HG03354 (cell line): ENCODE measurements at regions not wholly inside any gene's neighbourhood (a gene's known extent, or its start where the extent isn't known, plus 50 kb on each side); places are given as distances from the start of the nearest gene placed in this dataset.

ENCODE experiments used
- ATAC-seq: cut with Tn5 transposase; IDR thresholded peaks from one replicate; pipeline ENCODE4 v1.9.1; 2021; ENCODE audit warnings: mild to moderate bottlenecking; ENCODE audit not compliant: unreplicated experiment, poor library complexity, severe bottlenecking

DNA sequence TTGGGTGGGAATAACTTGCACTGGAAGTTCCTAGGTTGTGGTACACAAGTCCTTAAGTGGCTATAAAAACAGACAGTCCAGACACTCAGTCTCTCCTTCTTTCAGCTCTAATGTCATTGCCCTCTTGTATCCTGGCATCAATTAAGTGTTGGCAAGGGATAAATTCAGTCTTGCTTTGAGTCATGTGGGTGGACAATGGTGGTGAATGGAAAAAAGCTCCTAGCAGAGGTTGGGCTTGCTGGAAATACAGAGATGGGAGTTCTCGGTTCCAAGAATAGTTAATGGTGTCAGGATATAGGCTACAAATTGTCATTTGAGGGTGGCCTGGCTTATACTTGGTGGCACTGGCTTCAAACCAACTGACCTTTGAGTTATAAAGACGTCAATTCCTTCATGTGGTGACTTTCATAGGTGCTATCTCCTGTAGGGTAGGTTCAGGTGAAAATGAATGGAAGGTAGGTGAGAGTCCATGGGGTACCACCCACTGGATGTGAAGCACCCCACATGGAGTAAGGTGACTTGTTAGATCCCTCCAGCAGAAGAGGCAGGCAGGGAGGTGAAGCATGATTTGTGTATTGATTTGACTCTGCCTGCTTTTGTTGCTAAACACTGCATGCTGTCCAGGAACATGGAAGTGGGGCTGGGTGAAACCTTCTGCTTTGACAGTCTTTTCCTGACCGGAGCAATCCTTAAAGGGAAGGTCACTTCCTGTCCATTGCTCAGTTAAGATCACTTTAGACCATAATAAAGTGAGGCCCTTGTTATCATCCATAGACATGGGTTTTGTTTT lies 102.0 kb downstream of the LACC1 start:
- no peak for ATAC-seq

DNA sequence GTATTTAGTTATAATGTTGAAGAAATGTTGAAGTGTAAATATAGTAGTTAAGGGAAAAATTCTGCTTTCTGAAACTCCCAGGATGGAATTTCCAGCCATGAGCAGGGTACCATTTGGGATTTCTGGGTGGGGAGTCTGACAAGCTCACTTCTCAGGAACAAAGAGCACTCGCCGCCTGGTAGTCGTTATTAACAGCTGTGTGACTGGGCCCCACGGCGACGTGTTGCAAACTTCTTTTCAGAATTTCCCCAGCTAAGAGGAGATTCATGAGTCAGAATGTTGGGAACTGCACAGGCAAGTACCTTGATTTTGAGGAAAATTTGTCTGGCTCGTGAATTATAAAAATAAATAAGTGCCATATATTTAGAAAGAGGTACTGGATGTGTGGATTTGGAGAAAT lies 103.7 kb downstream of the LACC1 start:
- no peak for ATAC-seq

DNA sequence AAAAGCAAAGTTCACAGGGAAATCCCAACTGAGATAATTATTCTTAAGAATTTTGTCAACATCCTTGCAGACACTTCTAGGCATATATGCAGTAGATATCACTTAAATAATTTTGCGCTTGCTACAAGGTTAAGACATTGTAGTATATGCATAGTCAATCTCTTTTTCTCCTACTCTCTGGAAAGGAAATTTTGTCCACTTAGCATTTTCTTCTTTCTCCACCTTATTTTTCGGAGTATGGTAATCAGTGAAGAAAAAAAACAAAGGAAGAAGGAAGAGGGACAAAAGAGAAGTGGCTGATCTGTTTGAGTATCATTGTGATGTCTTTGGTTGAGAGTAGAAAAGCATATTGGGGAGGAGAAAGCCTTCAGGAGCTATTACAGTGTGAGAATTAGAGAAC lies 104.6 kb downstream of the LACC1 start:
- ATAC-seq = no peak

DNA sequence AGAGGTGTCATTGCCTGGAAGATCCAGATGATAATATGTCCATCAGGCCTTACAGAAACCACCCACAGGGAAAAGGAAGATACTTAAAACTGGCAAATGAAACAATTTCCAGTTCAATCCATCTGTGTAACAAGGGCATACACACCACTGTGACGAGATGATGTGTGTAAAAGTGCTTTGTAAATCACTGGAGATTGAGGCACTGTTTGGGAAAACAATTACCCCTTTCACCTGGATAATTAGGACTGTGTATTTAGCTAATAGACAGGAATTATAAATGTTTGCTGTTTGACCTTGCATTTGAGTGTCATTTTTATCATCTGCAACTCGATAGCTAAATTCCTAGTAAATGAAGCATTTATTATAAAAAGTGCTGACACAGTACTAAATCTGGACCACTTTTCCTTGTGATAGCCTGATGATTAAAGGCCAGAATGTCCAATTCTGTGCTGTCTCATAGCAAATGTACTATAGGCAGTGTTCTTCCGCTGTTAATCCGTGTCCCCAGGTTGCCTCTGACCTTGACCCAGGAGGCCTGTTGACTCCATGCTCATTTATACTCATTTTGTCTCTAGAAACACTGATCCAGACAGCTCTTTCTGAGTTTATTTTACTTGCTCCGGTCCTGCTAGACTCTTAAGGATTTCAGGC lies 105.8 kb downstream of the LACC1 start:
- no peak for ATAC-seq

DNA sequence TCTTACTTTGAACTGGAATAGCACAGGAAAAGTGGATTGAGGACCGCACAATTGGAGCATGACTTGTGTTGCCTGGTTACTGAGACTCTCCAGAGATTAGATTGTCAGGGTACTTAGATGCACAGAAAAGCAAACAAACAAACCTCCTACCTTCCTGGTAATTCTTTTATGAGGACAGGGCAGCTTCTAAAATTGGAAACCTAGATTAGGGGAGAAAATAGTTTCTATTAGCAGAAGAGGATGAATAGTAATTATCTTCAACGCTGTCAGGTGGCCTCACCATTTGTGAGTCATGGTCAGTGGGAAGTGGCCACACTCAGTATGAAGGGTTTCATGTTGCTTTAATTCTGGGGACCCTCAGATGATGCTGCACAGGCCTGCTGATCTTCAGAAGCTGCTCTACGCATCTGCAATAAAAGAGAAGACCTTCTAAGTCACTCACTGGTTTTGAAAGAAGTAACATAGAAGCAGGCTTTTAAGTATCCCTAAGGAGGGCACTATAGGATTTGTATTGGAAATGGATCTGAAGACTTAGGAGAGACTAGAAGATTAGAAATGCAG lies 106.8 kb downstream of the LACC1 start:
- ATAC-seq = no peak

DNA sequence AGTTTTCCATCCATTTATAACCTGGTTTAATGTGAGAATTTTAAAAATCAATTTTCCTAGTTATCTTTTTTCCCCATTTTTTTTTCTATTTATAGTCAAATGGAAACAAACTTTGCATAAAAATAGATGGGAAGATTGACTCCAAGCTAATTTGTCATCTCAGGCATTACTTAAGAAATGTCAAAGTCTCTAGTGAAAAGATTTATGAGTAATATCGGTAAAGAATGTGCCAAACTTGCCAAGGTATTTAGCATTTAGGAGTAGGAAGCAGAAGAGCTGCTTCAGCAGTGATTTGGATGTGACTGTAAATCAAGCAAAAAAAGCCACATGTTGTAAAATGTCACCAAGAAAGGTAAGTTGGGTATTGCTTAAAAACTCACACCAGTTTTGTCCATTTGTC lies 108.6 kb downstream of the LACC1 start:
- ATAC-seq = no peak

DNA sequence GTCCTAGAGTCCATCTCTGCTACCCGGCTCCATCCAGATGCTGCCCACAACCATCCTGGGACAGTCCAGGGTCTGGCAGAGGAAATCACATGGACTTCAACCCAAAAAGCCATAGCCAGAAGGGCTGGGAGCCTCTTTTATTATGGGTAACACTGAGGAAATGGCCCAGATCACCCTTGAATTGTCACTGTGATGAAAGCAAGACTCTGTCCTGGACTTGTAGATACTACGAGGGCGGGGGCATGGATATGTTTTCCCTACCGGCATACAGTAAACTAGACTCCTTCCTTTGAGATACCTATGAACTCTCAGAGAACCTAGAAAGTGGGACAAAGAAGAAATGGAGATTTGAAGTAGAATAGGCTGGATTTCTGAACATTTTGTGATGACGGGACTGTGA lies 110.3 kb downstream of the LACC1 start:
- no peak for ATAC-seq

DNA sequence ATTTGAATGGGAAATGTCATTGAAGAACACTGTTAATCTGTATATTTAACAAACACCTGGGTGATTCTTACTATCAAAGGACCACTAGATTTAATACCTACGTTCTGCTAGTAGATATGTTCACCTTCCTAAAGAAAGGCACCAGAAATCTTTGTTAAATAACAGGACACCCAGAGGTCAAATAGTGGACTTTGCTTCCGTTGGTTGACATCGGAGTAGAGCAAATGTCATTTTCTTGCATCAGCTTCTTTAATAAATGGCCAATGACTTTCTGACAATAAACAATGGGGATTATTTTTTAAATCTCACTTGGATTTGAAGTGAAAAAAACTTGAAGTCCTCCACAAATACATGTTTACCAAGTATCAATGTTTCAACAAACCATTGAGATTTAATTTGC lies 111.1 kb downstream of the LACC1 start:
- no peak for ATAC-seq

DNA sequence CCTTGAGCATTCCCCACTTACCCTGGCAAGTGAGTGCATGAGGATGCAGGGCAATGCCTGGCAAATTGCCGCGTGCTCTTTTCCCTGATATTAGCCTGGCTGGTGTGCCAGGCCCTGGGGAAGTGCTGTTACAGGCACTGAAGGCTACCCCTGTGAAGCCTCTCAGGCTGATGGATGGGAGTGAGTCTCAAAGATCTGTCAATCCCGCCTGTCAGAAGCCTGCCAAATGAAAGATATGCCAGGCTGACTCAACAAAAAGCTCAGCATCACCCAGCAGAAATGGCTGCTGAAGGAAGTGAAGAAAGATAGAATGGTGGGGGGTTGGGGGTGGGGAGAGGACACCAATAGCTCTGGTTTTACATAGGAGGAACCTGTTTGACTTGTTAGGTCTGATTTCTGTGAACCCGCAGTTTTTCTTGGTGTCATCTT lies 112.1 kb downstream of the LACC1 start:
- no peak for ATAC-seq

DNA sequence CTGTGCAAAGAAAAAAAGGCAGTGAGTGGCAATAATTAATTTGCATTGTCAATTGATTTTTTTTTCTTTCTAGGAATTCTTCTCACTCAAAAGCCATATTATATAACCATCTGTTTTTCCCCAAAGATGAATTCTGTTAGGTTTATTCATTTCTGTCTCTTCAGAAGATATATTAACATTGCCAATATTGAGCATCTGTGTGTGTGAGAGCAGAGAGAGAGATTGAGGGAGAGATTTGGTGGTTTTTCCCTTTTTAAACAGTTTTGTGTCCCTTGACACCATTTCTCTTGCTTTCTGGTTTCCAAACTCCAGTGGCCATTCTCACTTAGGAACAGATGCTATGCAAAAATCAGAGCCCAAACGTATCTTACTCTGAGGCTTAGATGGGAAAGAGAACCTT lies 112.5 kb downstream of the LACC1 start:
- ATAC-seq = no peak

DNA sequence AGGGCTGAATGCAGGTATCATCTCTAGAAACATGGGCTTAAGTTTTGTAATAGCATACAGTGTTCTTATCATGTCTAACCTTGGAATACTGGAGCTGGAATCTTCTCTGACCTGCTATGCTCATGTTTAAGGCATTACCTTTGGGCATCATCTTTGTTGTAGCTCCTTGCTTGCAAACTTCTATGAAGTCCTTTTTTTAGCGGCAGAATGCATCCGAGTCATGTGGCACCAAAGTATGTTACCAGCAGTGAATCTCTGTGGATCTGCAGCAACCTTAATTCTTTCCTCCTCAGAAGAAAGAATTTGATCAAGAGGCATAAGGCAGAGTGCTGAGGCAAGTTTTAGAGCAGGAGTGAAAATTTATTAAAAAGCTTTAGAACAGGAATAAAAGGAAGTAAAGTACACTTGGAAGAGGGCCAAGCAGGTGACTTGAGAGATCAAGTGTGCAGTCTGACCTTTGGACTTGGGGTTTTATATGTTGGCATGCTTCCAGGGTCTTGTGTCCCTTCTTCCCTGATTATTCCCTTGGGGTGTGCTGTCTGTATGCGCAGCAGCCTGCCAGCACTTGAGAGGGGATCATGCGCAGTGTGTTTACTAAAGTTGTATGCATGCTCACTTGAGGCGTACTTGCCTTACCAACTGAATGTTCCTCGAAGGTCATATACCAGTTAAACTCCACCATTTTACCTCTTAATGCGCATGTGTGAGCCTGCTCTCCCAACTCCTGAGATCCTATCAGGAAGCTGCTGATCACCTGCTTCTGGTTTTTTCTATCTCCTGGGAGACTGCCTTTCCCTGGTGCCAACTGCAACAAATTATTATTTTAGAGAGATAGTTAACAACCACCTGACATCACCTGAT lies 115.5 kb downstream of the LACC1 start:
- no peak for ATAC-seq

DNA sequence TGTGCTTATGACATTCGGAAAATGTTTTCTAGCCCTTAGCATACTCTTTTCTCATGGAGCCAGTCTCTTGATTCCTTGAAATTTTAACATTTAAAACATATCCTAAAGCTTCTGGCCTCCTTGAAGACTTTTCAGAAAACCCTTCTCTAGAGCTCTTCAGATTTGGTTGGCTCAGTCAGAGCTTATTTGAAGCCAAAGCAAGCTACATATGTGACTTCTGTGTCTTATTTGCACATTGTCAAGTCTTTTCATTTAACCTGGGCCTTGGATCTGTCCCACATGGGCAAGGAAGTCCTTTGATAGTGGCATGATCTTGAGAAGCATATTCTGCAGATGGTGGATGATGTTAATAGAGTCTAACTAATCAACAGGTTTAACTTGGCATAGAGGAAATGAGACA lies 116.5 kb downstream of the LACC1 start:
- no peak for ATAC-seq

DNA sequence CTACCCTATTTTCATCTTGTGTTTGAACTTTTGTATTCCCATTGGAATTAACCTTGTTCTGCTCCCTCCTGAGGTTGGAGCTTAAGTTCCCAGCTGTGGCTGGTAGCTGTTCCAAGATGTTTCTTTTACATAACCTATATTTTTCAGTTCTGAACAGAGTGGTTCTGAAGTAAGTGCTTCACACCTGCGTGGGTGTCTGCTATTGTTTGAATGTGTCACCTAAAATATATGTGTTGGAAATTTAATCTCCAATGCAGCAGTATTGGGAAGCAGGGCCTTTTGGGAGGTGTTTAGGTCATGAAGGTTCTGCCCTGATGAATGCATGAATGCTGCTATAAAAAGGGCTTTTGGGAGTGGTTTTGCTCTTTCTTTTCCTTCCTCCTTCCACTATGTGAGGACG lies 123.8 kb downstream of the LACC1 start:
- ATAC-seq = no peak

DNA sequence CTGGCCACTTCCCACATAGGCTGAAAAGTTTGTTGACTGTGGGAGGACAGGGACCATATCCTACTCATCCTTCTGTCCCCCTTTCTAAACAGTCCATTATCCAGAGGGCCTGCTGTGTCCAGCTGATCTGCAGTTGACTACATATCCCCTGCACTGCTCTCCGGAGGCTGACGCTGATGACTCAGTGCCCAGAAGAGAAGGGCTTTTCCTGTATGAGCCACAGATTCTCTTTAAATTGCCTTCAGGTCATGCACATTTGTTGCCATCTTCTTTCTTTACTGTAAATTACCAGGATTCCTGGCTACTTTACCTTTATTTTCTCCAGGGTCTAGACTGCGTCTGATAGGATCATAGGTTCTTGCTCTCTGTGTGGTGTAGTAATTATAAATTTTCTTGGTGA lies 125.2 kb downstream of the LACC1 start:
- no peak for ATAC-seq

DNA sequence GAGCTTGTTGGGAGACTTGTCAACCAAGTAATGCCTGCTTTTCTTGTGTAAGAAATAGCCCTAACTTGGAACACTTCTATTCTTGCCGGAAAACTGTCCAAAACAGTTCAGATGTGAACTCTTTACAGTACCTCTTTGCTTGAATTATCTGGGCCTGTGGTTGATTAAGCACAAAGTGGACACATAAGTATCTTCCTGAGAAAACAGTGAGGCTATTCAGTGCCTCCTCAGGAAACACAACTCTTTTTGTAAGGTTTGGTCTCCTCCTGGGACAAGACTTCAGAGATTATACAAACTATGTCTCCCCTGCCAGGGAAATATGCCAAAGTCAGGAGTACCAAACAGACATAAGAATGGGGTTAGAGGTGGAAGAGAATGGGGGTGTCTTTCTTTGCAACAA lies 127.7 kb downstream of the LACC1 start:
- no peak for ATAC-seq

DNA sequence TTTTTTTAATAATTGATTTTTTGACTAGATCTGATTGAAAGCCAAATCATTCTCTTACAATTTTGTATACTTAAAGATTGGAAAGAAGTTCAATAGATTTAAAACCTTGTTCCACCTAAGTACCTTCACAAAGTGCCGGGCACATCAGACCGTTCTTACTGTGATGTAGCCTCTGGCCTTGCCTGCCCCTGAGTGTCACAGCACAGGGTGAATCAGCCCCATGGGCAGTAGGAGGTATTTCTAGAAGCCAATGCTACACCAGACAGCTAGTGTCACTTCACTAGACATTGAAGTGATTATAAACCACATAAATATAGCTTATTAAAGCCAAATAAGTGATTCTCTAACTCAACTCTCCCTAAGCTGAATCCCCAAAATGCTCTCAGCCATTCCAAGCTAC lies 131.3 kb downstream of the LACC1 start:
- ATAC-seq = no peak

DNA sequence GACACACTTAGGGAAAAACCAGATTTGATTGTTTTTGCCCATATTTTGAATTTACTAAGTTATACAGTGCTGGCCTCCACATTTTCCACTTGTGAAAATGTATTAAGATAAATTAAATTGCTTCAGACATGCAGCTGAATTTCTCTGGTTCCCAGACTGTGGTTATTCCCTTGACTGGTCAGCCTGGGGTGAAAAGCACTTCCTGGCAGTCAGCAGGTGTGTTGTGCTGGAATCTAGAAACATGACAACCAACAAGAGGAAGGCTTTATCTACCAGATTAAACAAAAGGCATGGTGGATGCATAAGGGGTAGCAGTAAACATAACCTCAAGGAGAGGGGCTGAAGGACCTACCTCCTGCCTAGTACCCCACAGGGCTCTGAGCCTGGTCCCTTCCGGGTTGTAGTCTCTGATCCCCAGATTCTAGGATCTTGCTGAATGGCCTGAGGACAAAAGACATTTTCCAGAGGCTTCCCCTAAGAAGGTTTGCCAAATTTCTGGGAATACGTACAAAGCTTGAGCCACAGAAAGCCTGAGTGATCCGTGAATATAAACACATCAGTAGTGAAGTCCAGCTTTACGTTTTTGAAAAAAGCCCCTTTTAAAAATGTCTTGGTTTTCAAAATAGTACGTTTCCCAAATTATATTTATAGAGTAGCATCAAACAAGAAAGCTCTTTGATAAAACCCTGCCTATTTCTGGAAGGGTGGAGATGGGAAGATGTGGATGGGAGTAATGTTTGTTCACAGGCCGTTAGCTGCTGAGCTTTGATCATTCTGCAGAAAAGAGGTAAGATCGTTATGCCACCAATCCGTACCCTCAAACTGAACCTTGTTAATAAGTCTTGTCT lies 133.4 kb downstream of the LACC1 start:
- ATAC-seq = no peak

DNA sequence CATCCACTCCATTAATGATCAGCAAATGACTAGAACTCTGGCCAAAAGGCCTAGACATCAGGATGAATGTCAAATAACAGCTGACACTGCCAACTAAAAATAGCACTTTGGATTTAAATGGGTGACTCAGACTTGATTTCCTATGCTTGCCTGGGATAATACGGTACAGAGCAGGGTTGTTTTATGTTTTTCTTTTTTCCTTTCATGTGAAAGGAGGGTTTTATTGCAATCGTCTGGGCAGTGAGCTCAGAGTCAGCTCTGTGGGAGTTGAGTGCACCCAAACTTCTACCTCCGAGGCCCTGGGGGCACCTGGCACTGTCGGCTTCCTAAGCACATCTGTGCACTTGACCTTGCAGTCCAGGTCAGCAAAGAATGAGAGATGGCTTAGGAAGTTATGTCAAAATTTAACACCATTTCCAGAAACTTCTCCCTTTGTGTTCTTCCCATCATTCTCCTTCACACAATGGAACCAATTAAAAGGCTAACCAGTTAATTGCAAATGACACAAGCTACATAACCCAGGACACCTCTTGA lies 134.1 kb downstream of the LACC1 start:
- no peak for ATAC-seq

DNA sequence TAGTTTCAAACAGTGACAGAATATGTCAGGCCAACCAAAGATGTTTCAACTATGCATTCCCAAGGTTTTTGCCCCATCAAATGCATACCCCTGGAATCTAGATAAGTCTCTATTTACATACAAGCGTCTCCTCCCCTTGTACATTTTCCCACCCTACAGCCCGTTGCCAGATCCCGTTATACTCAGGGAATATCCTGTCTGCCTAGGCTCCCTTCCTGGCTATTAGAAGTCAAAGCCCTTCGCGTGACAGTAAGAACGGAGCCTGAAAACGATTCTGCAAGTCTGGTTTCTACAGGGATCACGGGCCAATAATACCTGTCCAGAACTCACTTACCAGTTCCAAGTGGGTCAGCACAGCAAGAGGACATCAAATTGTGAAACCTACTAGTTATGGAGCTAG lies 134.8 kb downstream of the LACC1 start:
- ATAC-seq = no peak
